HUES6 (cell line): ENCODE measurements at regions not wholly inside any gene's neighbourhood (a gene's known extent, or its start where the extent isn't known, plus 50 kb on each side); places are given as distances from the start of the nearest gene placed in this dataset.
"Not testable (repeated sequence)": the region's sequence is repeated elsewhere in the genome, so short reads cannot be mapped to it uniquely, and the experiment has no call there.

Experiments
- H3K27ac ChIP-seq: 2 replicates; pipeline ENCODE4 v1.7.0; 2013; ENCODE audit warnings: low read depth, mild to moderate bottlenecking, low read length, inconsistent platforms
- H3K27me3 ChIP-seq: 2 replicates; pipeline ENCODE4 v1.6.1; 2013; ENCODE audit warnings: low read length; ENCODE audit not compliant: control insufficient read depth, insufficient read depth
- H3K36me3 ChIP-seq: 2 replicates; pipeline ENCODE4 v1.6.1; 2013; ENCODE audit warnings: low read length; ENCODE audit not compliant: control insufficient read depth, insufficient read depth
- H3K4me1 ChIP-seq: 2 replicates; pipeline ENCODE4 v1.6.1; 2013; ENCODE audit warnings: low read length; ENCODE audit not compliant: control insufficient read depth, insufficient read depth
- H3K4me3 ChIP-seq: 2 replicates; pipeline ENCODE4 v1.5.1; 2013; ENCODE audit warnings: low read depth, low read length
- H3K9ac ChIP-seq: one replicate; pipeline ENCODE4 v1.6.1; 2013; ENCODE audit warnings: mild to moderate bottlenecking, low read length
- H3K9me3 ChIP-seq: 2 replicates; pipeline ENCODE4 v1.6.1; 2013; ENCODE audit warnings: low read depth, low read length; ENCODE audit not compliant: control insufficient read depth, insufficient read depth

DNA sequence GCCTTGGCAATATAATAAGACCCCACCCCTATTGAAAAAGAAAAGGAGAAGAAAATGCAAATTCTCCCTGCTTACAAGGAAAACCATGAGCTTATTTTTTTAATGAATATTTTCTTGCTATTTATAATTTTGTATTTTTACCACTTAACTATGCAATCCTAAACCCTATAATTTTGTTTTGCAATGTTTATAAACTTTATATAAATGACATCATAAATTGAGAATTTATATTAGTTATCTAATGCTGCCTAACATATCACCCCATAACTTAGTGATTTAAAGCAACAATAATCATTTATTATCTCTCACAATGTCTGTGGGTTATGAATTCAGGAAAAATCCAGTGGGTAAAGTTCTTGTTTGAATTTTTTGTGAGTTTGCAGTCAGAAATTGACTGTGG is 369.1 kb downstream of the TAF11L14 start:
- Histone ChIP-seq H3K9me3 (no peaks in the 10 kb centered on the region), H3K36me3 (no peaks in the 10 kb centered on the region), H3K4me3 (no peak overlapping the region), H3K27ac (no peak overlapping the region), H3K27me3 (no peaks in the 10 kb centered on the region), H3K9ac (no peak overlapping the region), H3K4me1 (no peaks in the 10 kb centered on the region; the same call in 1 of the 2 replicates)

DNA sequence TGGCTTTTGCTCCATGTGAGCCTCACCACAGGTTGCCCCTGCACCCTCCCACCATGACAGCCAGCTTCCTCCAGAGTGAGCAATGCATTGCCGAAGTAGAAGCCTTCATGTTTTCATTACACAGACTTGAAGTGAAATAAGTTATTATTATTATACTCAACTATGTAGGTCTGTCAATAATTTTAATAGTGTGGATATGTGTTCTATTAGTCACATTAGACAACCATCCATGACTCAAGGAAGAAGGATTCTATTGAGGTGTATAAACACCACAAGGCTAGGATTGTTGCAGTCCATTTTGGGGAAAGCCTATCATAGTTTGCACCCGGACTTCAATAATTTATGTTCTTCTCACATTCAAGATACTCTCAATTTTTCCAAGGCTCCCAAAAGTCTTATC is 369.5 kb downstream of the TAF11L14 start:
- Histone ChIP-seq H3K9ac (no peak overlapping the region), H3K4me1 (no peaks in the 10 kb centered on the region; the same call in 1 of the 2 replicates), H3K4me3 (no peak overlapping the region)

GRCh38 chr5:18006235-18006634 is 372.0 kb downstream of the TAF11L14 start:
- not testable (repeated sequence) for H3K4me3 ChIP-seq, H3K9me3 ChIP-seq, H3K9ac ChIP-seq, H3K36me3 ChIP-seq, H3K4me1 ChIP-seq, H3K27ac ChIP-seq, H3K27me3 ChIP-seq

More for the DNA sequence above, 369.5 kb downstream of the TAF11L14 start:
- H3K27ac ChIP-seq: no peak overlapping the region
- H3K36me3 ChIP-seq: no peaks in the 10 kb centered on the region
- H3K9me3 ChIP-seq: no peaks in the 10 kb centered on the region
- no peaks in the 10 kb centered on the region for H3K27me3 ChIP-seq

- no peaks in the 10 kb centered on the region for H3K9me3 ChIP-seq
- H3K4me3 ChIP-seq: no peak overlapping the region
- no peaks in the 10 kb centered on the region for H3K36me3 ChIP-seq
- no peak overlapping the region for H3K9ac ChIP-seq
- no peaks in the 10 kb centered on the region; the same call in 1 of the 2 replicates for H3K4me1 ChIP-seq
- no peak overlapping the region for H3K27ac ChIP-seq
- no peaks in the 10 kb centered on the region for H3K27me3 ChIP-seq
Measured at GRCh38 chr5:18008940-18009339, 374.7 kb downstream of the TAF11L14 start.

- Histone ChIP-seq H3K27me3 (no peaks in the 10 kb centered on the region), H3K4me3 (no peak overlapping the region), H3K4me1 (no peaks in the 10 kb centered on the region; the same call in 1 of the 2 replicates), H3K27ac (no peak overlapping the region), H3K9me3 (no peaks in the 10 kb centered on the region), H3K9ac (no peak overlapping the region), H3K36me3 (no peaks in the 10 kb centered on the region)
Measured at GRCh38 chr5:18010053-18010452, 375.8 kb downstream of the TAF11L14 start.

DNA sequence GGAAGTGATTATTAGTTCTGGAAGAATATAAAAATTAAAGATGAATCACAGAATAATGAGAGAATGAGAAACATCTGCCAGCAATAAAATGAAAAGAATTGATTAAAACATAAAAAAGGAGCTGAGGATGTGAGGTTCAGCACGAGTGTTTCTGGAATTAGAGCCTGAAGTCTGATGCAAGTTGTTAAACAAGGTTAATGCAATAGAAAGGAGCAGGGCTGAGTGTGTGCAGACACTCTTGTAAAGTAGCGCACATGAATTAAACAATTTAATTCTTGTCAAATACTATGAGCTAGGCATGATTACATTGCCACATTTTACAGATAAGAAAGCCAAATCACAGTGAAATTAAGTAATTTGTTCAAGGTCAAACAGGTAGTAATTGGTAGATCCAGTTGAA is 384.2 kb downstream of the TAF11L14 start:
- no peaks in the 10 kb centered on the region for H3K9me3 ChIP-seq
- H3K4me1 ChIP-seq: no peaks in the 10 kb centered on the region
- H3K4me3 ChIP-seq: no peak overlapping the region
- H3K27ac ChIP-seq: no peak overlapping the region
- no peak overlapping the region for H3K9ac ChIP-seq
- H3K36me3 ChIP-seq: no peaks in the 10 kb centered on the region
- H3K27me3 ChIP-seq: no peaks in the 10 kb centered on the region

DNA sequence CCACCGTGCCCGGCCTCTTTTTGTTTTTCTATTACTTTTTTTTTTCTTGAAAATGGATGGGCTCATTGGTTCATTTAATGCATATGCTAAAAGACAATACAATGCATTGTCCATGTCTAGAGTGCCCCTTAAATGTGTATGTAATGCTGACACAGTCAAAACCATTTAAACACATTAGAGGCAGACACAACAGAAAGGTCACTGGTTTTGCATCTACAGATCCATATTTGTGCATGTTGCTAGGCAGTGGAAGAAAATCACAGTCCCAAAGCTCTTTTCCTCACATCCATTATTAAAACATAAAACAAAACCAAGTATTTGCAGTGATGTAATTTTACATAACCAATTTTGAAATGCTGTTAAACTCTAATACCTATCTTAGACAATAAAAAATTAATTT is 389.0 kb downstream of the TAF11L14 start:
- H3K9ac ChIP-seq: no peak overlapping the region
- no peaks in the 10 kb centered on the region for H3K36me3 ChIP-seq
- no peaks in the 10 kb centered on the region for H3K27me3 ChIP-seq
- no peaks in the 10 kb centered on the region for H3K9me3 ChIP-seq
- H3K4me3 ChIP-seq: no peak overlapping the region
- H3K27ac ChIP-seq: no peak overlapping the region
- no peaks in the 10 kb centered on the region for H3K4me1 ChIP-seq

DNA sequence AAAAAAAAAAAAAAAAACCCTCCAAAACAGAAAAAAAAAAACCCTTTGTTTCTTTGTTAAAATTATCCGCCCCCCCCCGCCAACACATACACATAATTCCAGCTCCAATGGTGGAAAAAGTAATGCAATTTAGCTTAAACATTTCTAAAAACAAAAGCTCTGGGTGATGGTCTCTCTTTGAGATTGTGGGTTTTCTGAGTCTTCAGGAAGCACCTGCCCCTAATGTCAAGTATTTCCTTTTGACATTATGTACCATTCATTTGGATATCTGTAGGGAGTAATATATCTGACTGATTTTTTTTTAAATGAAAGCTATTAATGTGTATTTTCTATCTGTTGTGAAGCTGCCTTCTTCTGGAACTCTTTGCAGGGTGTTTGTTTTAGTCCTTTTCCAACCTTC is 389.7 kb downstream of the TAF11L14 start:
- H3K4me3 ChIP-seq: no peak overlapping the region
- no peak overlapping the region for H3K27ac ChIP-seq
- no peaks in the 10 kb centered on the region for H3K9me3 ChIP-seq
- no peaks in the 10 kb centered on the region for H3K27me3 ChIP-seq
- no peaks in the 10 kb centered on the region for H3K36me3 ChIP-seq
- H3K9ac ChIP-seq: no peak overlapping the region
- no peaks in the 10 kb centered on the region for H3K4me1 ChIP-seq

- no peaks in the 10 kb centered on the region for H3K36me3 ChIP-seq
- no peaks in the 10 kb centered on the region for H3K27me3 ChIP-seq
- no peak overlapping the region for H3K27ac ChIP-seq
- H3K4me3 ChIP-seq: no peak overlapping the region
- no peaks in the 10 kb centered on the region for H3K9me3 ChIP-seq
- H3K9ac ChIP-seq: no peak overlapping the region
- no peaks in the 10 kb centered on the region for H3K4me1 ChIP-seq
Measured at GRCh38 chr5:18024542-18024941, 390.3 kb downstream of the TAF11L14 start.

GRCh38 chr5:18027241-18027867 is 393.1 kb downstream of the TAF11L14 start:
- Histone ChIP-seq H3K27ac (no peak overlapping the region), H3K4me3 (no peak overlapping the region), H3K27me3 (no peaks in the 10 kb centered on the region), H3K9me3 (no peaks in the 10 kb centered on the region), H3K9ac (no peak overlapping the region), H3K4me1 (no peaks in the 10 kb centered on the region), H3K36me3 (no peaks in the 10 kb centered on the region)

DNA sequence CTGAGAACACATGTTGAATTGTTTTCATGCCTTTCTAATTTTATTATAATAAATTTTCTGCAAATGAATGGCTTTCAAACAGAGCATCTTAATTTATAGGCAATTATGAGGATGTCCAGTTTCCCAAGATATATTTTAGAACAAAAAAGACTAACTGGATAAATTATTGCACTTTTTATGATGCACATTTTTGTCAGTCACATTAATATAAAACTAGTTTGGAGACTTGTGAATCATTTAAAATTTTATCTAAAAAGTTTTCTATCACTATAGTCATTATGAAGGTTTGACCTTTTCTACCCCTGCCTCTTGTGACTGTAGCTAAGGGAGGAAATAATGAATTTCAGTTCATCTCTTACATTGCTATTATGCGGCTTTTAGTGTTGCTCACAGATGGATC is 393.8 kb downstream of the TAF11L14 start:
- no peaks in the 10 kb centered on the region for H3K9me3 ChIP-seq
- no peak overlapping the region for H3K9ac ChIP-seq
- H3K4me3 ChIP-seq: no peak overlapping the region
- H3K27ac ChIP-seq: no peak overlapping the region
- no peaks in the 10 kb centered on the region for H3K4me1 ChIP-seq
- H3K27me3 ChIP-seq: no peaks in the 10 kb centered on the region
- no peaks in the 10 kb centered on the region for H3K36me3 ChIP-seq

DNA sequence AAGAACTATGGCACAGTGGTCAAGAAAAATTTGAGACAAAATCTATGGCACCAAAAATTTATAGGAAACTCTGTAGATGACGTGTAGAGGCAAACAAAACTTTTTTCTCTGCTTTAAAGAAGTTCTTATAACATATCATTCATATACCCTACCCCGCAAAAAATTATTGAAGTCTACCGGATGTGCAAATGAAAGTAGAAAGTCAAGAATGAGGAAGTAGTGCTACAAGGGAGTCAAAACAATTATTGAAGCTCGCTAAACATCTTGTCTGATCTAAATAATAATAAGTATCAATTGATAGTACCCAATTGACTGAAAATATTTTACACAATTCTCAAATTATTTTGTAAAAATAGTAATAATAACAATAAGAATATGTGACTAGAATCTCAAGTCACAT is 398.5 kb downstream of the TAF11L14 start:
- no peaks in the 10 kb centered on the region for H3K27me3 ChIP-seq
- no peaks in the 10 kb centered on the region for H3K4me1 ChIP-seq
- H3K9ac ChIP-seq: no peak overlapping the region
- 0 out of 2 replicates have a peak, but pooled peaks cover 2% of the 10 kb centered on the region for H3K9me3 ChIP-seq
- no peaks in the 10 kb centered on the region for H3K36me3 ChIP-seq
- H3K27ac ChIP-seq: no peak overlapping the region
- no peak overlapping the region for H3K4me3 ChIP-seq
